Muscle of arm (tissue), 1 donor: ENCODE measurements at regions not wholly inside any gene's neighbourhood (a gene's known extent, or its start where the extent isn't known, plus 50 kb on each side); places are given as distances from the start of the nearest gene placed in this dataset.
"Not testable (repeated sequence)": the region's sequence is repeated elsewhere in the genome, so short reads cannot be mapped to it uniquely, and the experiment has no call there.

ENCODE experiments used
- DNase-seq: peaks from one replicate; pipeline ENCODE4 v3.0.0-alpha.2; 2013

GRCh38 chr18:28781616-28782362 is 604.9 kb upstream of the CDH2 start:
- no peak for DNase-seq

DNA sequence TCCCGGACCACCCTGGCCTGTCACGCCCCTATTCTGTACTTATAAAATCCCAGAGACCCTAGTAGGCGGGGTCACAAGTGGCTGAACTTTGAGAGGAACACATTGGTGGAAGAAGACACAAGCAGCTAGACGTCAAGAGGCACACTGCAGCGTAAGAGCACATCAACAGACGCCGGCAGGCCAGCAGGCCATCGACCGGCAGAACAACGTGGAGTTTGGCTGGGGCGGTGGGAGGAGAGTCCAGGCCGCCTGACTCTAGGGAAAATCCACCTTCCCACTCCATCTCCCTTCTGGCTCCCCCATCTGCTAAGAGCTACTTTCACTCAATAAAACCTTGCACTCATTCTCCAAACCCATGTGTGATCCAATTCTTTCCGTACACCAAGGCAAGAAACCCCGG is 601.8 kb upstream of the CDH2 start:
- DNase-seq: no peak

DNA sequence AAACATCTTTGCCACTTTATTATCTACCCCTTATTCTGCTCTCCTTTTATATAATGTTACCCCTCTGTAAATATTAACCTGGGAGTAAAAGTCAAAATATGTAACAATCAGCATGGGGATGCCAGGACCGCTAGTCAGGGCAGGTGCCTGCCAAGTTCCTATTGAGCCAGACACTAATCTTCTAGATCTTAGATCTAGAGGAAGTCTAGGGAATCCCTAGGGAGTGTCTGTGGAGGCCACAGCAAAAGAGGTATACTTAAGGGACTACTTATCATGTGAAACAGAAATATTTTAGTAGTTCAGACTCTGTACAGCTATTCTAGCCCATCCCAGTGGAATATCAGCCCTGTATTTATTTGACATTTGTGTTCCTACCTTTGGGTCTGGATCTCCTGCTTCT is 600.8 kb upstream of the CDH2 start:
- no peak for DNase-seq

- no peak for DNase-seq
Measured at GRCh38 chr18:28771849-28772248, 594.9 kb upstream of the CDH2 start.

DNA sequence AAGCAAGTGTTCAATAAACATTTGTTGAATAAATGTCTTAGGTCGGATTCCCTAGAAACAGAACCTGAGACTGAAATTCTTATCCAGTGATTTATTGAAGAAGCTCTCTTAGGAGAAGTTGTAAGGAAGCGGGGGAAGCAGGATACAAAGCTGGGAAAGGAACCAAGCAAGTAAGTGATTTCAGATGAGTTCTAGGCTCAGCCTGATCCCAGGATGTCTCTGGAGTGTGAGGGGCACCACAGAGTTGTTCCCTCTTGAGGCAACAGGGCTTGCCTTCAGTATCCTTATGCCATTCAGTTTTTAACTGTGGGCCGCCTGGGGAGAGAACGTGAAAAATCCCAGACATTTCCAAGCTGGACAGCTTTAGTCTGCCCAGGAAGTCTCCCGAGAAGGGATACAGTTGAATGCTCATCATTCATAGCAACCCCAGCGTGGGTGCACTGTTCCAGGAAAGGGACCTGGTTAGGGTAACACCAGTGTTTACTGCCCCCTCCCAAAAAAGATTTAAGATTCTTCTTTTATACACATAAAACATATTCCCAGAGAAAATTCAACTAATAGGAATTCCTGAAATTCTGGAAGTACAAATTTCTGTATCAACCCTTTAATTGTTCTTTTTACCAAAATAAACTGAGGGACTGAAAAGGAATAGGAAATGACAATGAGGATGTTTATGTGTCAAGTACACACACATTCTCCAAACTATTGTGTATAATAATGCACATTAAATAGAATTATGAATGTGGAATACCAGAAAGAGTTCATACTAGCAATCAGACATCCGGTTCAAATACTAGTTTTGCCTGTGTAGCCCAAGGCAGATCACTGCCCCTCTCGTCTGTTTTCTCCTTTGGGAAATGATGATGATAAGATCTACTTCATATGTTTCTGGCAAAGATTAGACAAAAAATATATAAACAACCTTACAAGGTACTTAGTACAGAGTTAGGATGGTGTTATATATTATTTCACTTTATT is 592.1 kb upstream of the CDH2 start:
- DNase-seq: no peak

DNA sequence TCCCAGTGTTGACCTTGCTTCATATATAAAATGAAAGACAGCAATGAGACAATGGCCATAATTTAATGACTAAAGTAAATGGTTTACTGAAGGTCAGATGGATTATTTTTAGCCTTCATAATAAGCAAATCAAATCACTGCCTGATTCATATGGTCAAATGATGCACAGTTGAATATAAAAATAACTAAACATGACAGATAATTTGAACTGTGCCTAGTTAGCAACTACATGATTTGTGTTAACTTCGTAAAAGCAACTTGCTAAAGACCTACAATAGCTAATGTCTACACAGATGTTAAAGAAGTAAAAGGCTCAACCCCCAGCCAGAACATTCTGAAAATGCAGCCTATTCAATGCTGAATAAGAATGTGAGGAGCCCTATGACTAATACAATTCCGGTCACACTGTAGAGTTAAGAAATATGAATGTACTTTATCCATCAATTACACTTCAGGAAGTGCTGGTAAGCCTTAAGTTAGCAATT is 590.8 kb upstream of the CDH2 start:
- DNase-seq: no peak

DNA sequence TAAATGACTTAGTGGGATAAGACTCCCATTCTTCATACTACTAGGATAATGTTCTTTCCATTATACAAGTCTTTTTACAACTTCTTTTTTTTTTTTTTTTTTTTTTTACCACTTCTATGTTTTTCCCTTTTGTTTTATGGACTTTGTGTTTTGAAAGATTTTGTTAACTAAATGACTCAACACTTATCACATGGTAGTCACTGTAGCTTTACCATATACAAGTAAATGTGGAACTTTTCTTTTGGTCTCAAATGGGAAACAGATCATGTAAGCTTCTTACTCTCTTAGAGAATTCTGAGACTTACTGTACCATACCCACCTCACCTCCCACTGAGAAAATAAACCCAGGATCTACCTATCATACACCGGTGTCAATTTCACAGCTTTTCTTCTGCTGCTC is 590.3 kb upstream of the CDH2 start:
- DNase-seq: no peak

DNA sequence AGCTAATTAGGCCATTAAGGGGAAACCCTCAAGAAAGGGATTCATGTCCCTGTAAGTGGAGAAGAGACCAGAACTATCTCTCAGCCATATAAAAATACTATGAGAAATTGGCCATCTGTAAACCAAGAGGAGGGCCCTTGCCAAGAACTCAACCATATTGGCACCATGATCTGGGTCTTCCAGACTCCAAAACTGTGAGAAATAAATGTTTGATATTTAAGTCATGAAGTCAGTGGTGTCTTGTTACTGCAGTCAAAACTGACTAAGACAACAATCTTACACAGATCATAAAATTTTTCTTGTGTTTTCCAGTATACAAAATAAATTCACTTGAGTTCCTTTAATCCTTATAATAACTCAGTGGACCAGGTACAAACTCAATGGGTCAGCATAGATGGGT is 589.8 kb upstream of the CDH2 start:
- DNase-seq: no peak

DNA sequence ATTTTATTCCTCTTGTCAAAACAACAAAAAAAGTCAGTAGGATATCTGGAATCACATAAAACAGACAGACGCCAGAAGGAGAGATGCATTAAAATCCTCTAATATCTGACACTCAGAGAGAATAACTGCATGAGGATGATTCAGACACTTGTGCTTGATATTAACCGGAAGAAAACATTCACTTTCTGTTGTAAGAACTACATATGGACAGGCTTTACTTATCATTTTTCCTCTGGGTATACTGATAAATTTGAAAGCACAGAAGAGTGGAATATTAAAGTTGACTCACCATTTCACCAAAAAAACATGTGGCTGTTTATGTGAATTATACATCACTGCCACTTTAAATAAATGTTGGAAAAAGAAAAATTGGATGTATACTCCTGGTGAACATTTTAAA is 589.1 kb upstream of the CDH2 start:
- DNase-seq: no peak

DNA sequence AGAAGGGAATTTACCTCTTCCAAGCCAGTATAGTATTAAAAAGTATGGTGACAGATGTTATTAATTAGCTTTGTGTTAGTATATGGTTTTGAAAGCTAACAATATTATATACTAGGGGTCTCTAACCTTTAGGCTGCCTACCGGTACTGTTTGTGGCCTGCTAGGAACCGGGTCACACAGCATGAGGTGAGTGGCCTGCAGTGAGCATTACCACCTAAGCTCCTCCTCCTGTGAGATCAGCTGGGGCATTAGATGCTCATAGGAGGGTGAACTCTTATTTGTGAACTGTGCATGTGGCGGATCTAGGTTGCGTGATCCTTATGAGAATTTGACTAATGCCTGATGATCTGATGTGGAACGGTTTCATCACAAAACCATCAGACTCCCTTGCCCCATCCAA is 583.4 kb upstream of the CDH2 start:
- no peak for DNase-seq

DNA sequence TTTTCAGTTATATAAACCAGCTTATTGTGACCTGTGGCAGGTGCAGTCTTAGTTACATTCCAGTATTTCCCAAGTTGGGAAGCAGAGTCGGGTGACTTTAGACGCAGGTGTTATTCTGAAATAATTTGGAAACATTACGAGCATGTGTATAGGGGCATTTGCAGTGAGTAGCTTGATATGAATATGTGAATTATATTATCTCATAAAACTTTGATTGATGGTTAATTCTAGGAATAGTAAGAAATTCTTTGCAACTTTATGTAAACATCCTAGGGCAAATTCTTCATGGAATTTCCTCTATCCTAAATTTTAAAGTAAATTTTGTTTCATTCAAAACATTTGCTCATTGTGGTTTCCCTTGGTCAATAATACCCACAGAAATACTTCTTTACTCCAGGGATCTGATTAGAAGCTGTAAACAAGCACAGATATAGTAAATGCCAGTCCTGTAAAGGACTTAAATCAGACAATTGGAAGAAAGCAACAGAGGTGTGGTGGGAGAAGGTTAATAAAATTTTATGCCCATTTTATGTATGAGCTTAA is 580.6 kb upstream of the CDH2 start:
- no peak for DNase-seq

DNA sequence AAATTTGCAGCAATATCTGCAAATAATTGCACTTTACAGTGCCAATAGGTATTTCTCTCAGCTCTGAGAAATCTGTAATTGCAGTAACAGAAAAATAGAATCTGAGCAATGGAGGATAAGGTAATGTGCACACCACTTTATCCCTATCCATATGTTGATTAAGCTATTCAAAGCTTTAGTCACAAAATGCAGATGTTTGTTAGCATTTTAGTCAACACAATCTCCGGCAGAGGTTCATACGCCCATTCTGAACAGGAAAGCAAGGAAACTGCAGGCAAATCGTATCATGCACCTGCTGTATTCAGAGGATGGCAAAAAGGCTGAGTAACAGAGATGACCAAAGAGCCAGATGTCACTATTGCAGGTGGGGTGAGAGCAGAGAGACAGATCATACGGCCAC is 566.2 kb upstream of the CDH2 start:
- DNase-seq: no peak

DNA sequence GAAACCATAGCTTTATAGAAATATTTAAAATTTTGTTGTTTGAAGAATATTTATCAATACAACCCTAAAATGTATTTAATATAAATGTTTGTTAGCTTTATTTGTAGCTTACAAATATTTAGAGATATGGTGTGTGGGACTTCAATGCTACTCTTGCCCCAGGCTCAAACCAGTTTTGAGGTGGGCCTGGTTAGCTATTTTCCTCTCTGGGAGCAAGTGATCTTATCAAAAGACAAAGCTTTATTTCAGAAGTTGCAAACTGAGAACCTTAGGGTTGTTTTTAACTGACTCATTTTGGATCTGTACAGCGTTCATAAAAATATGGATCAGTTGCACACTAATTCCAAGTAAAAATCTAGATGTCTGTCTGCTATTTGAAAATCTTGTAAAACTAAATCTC is 563.6 kb upstream of the CDH2 start:
- no peak for DNase-seq

DNA sequence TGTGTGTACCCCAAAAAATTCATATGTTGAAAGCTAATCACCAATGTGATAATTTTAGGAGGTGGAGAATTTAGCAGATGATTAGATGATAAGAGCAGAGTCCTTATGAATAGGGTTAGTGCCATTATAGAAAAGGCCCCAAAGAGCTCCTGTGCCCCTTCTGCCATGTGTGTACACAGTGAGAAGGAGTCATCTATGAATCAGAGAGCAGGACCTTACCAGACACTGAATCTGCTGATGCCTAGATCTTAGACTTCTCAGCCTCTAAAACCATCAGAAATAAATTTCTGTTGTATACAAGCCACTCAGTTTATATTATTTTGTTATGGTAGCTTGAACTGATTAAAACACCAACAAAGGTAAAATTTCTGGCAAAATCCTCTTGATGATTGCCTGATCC is 560.0 kb upstream of the CDH2 start:
- no peak for DNase-seq

- DNase-seq: no peak
Measured at GRCh38 chr18:28736223-28736622, 559.3 kb upstream of the CDH2 start.

DNA sequence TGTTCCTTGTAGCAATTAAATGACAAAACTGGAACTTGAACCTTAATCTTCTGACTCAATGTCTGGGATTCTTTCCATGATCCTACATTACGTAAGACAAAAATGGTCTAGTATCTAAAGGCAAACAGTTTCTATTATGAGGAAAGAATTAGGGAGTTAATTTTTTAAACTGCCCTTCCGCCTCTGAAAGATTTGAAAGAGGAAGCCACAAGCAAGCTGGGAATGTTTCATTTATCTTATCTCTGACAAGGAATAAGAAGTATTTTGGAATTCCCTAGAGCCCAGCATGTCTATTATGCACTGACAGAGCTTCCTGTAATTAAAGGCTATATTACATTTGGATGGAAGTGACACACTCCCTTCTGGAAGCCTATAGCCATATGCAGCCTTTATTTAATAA is 558.8 kb upstream of the CDH2 start:
- DNase-seq: no peak

DNA sequence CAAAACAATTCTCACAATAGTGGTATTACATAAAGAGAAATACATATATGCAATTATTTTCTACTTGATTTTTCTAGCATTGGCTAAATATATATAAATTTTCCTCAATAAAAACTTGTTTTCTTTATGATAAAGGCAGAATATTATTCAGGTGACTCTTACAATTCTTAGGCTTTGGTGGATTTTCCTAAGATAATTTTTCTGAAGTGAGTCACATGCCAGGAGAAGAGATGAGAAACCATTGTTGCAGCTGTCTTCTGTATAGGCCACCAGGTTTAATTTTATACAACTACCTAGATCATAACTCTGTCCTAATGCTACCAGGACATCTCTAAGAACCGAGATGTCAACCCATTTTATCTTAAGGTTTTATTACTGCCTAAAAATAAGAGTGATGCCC is 552.4 kb upstream of the CDH2 start:
- DNase-seq: no peak

GRCh38 chr18:28728891-28729290 is 552.0 kb upstream of the CDH2 start:
- no peak for DNase-seq

DNA sequence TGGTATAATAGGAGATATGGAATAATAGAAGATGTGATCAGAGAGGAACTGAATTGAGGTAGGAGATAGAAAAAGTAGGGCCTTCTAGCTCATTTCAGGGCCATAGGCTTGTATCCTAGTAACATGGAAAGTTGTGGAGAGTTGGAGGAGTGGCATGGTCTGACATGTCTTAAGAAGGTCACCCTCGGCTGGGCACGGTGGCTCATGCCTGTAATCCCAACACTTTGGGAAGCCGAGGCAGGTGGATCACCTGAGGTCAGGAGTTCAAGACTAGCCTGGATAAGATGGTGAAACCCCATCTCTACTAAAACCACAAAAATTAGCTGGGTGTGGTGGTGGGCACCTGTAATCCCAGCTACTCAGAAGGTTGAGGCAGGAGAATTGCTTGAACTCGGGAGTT is 550.3 kb upstream of the CDH2 start:
- DNase-seq: not testable (repeated sequence)

DNA sequence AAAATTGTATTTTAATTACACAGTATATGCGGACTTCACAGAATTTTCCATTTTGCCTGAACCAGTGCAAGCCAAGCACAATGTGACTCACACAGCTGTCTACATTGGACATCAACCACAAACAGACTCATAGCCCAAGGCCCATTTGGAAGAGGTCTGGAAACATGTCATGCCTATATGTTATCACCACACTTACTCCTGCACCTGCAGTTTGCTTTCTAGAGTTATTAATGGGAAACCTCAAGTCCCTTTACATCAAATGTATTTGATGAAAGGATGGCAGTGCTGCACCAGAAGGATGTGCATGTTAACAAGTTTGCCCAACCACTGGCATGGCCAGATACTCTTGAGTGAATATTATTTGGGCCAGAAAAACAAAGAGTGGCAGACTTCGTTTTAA is 548.9 kb upstream of the CDH2 start:
- no peak for DNase-seq

DNA sequence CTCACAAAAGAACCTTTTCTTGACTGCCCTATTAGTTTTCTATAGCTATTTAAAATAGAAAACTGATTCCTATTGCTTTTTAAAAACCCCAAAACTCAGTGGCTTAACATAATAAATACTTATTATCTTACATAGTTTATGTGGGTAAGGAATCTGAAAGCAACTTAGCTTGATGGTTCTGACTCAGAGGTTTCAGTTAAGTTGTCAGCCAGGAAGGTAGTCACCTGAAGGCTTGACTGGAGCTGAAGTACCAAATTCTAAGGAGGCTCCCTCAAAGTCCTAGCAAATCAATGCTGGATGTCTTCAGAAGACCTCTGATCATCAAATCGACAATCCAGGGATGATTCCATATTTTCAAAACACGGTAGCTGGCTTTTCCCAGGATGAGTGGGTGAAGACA is 546.6 kb upstream of the CDH2 start:
- no peak for DNase-seq

DNA sequence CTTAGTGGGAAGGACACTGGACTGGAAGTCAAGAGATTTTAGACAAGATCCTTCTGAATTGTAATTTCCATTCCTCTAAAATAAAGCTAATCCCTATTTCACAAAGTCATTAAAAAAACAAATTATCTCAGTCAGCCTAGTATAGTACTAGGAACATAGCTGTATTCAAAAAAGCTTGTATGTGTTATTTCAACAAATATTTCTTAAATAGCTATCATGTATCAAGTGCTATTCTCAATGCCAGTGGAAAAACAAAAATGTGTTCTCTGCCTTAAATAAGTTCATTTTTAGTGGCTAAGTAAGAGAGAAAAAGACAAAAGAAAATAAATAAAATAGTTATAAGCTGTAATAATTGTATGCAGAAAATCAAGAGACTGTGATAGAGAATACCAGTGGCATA is 541.8 kb upstream of the CDH2 start:
- DNase-seq: no peak

DNA sequence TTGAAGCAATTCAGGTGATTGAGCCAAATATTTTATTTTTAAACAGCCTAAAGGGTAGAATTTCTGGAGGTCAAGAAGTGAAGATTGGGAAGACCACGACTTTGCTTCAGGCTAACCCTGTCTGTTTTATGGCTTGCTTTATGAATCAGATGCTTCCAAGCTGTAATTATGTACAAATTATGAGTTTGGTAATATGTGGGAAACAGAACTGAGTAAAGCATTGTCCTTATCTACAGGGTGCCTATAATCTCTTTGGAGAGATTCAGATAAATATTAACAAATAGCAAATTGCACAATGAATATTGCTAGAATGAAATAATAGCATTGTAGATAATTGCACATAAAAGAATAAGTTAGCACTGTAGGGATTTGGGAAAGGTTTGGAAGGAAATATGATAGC is 539.4 kb upstream of the CDH2 start:
- DNase-seq: no peak
